ENCODE measurements at regions not wholly inside any gene's neighbourhood (a gene's known extent, or its start where the extent isn't known, plus 50 kb on each side); places are given as distances from the start of the nearest gene placed in this dataset.

DNA sequence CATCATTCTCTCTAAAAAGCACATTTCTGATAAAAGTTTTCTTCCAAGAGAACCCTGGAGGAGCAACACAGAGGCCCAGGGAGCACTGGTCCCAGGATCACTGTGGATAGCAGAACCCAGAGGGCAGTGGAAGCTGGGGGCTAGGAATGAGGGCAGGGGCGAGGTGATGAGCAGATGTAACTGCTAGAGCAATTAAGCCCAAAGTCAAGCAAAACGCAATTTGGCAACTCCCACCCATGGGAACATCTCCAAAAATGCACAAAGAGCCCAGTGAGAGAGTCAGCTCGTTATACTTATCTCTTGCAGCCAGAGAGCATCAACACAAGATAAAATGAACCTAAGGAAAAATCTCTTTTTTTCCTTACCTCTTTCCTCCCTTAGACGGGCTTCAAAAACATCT, 284.2 kb downstream of the TBC1D4 start:
- TF ChIP-seq, protein P1, sequence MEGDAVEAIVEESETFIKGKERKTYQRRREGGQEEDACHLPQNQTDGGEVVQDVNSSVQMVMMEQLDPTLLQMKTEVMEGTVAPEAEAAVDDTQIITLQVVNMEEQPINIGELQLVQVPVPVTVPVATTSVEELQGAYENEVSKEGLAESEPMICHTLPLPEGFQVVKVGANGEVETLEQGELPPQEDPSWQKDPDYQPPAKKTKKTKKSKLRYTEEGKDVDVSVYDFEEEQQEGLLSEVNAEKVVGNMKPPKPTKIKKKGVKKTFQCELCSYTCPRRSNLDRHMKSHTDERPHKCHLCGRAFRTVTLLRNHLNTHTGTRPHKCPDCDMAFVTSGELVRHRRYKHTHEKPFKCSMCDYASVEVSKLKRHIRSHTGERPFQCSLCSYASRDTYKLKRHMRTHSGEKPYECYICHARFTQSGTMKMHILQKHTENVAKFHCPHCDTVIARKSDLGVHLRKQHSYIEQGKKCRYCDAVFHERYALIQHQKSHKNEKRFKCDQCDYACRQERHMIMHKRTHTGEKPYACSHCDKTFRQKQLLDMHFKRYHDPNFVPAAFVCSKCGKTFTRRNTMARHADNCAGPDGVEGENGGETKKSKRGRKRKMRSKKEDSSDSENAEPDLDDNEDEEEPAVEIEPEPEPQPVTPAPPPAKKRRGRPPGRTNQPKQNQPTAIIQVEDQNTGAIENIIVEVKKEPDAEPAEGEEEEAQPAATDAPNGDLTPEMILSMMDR (conservative IDR thresholded peaks at IDR 0.05; ENCODE audit: low read depth, low read length): no peak
- TF ChIP-seq EZH2 (IDR thresholded peaks at IDR 0.05; ENCODE audit: borderline replicate concordance, low read depth, low read length, poor library complexity, severe bottlenecking): no peak
